Cardiac fibroblast (primary cell): ENCODE measurements at regions not wholly inside any gene's neighbourhood (a gene's known extent, or its start where the extent isn't known, plus 50 kb on each side); places are given as distances from the start of the nearest gene placed in this dataset.

Source experiments
- DNase-seq, 2 donors: peaks; one replicate each; pipeline versions ENCODE4 v3.0.0 to v3.0.0-alpha.2; 2010; ENCODE audit warnings: low read depth in 2 of 2
- H3K4me3 ChIP-seq, 2 donors: replicated peaks in 1 of 2; 1 replicate in 1 of 2; 2 replicates in 1 of 2; pipeline ENCODE4 v1.5.1; 2011; ENCODE audit warnings: low read depth in 2 of 2, low read length in 2 of 2, mild to moderate bottlenecking in 2 of 2, moderate library complexity in 1 of 2
- TF ChIP-seq, protein P1 (sequence below): IDR thresholded peaks from one replicate; pipeline ENCODE4 v1.5.1; 2011; ENCODE audit warnings: low read depth, mild to moderate bottlenecking, low read length, inconsistent platforms

DNA sequence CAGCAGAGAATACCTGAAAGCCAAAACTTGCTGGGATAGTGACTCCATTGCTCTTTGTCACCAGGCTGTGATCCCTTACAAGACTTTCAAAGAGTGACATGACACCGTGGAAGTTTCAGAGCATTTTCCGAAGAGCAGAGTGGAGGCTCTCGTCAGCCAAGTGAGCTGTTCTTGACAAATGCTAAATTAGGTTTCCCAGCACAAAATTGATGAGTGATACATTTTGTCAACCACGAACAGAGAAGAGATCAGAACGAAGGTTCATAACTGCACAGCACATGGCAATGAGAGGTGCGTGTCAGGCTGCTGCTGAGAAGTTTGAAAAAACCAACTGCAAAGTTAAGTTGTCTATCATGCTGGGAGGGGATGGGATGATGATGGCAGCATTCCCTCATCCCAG lies 184.4 kb upstream of the C1orf174 start:
- TF ChIP-seq, protein P1, sequence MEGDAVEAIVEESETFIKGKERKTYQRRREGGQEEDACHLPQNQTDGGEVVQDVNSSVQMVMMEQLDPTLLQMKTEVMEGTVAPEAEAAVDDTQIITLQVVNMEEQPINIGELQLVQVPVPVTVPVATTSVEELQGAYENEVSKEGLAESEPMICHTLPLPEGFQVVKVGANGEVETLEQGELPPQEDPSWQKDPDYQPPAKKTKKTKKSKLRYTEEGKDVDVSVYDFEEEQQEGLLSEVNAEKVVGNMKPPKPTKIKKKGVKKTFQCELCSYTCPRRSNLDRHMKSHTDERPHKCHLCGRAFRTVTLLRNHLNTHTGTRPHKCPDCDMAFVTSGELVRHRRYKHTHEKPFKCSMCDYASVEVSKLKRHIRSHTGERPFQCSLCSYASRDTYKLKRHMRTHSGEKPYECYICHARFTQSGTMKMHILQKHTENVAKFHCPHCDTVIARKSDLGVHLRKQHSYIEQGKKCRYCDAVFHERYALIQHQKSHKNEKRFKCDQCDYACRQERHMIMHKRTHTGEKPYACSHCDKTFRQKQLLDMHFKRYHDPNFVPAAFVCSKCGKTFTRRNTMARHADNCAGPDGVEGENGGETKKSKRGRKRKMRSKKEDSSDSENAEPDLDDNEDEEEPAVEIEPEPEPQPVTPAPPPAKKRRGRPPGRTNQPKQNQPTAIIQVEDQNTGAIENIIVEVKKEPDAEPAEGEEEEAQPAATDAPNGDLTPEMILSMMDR, result no peak
- no peak for DNase-seq
- no peak overlapping the region for H3K4me3 ChIP-seq

DNA sequence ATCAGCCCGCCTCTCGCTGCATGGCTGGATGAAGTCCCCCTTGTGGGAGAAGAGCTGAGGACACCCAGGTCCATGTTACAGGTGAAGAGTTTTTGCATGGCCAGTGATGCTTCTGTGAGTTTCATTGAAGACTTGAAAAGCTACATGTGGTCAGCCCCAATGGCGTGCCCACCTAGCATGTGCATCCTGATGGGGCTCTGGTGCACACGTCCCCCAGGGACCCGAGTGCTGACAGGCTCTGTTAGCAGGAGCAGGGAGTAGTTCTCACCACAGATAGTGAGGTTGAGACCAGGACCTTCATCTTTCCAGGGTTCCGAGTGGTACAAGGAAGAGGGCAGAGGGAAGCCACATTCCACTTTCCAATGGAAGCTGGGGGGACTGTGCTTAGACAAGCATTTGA lies 184.8 kb upstream of the C1orf174 start:
- TF ChIP-seq, protein P1, result no peak
- DNase-seq, result no peak
- H3K4me3 ChIP-seq, result no peak overlapping the region

DNA sequence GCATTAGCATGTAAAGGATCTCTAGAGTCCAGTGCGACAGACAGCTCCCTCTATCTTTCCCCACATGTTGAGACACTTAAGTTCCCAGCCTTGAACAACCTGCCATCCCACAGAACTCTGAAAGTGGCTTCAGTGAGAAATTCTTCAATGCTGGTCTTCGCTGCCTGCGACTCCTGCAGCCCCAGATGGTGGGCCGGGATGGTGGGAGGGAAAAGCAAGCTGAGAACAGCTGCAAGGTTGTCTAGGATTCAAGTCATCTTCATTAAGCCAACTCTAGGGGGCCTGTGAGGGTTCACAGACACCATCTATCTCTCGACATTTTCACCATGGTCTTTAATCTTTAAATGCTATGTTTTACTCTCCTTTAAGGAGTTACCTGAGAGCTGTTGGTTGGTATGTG lies 185.5 kb upstream of the C1orf174 start:
- DNase-seq, result no peak
- no peak overlapping the region for H3K4me3 ChIP-seq
- TF ChIP-seq, protein P1, result no peak

DNA sequence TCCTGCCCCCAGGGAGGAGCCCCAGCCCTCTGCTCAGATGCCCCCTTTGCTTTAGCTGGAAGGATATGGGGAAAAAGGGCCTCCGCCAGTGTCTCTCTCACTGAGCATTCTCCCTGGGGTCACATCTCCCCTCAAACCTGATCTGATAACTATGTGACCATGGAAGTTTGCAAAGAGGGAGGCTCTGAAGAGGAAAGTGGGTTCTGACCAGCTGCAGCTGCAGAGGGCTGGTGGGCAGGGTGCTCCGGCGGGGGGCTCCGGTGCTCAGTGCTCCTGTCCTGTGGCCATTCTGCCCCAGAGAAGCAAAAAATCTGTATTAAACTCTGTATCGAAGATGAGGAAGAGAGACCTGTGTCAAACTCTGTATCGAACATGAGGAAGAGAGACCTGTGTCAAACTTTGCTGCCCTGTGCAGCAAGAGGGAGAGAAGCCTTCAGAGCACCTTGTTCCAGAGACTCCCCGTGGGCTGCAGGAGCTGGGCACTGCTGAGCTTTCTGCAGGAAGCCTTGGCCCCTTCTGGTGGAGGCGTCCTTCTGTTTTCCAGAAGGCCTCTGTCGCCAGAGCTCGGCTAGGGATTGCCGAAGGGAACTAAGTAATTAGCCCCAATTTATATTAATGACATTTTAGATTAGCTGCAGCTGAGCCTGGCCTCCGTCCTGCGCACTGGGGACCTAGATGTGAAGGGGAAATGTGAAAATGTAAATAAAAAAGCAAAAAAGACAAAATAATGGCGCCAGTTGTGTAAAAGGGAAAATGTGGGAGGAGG lies 186.2 kb upstream of the C1orf174 start:
- TF ChIP-seq, protein P1, result no peak
- DNase-seq, result no peak
- H3K4me3 ChIP-seq, result no peak overlapping the region

DNA sequence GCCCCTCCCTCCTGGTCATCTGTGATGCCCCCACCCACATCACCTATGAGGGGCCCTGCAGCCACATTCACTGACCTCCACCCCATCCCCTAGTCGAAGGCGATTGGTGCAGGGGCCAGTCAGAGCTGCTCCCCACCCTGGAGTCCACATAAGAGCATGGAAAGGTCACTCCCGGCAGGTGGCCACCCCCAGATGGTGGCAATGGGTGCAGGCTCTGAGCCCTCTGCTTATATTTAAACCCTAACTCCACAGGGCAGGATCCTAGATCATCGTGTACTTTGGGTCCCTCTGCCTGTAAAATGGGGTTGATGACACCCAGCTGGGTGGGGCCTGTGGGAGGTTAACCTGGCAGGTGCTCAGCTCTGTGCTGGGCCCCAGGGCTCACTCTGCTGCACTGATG lies 186.8 kb upstream of the C1orf174 start:
- no peak for DNase-seq
- TF ChIP-seq, protein P1, result no peak
- H3K4me3 ChIP-seq, result no peak overlapping the region

DNA sequence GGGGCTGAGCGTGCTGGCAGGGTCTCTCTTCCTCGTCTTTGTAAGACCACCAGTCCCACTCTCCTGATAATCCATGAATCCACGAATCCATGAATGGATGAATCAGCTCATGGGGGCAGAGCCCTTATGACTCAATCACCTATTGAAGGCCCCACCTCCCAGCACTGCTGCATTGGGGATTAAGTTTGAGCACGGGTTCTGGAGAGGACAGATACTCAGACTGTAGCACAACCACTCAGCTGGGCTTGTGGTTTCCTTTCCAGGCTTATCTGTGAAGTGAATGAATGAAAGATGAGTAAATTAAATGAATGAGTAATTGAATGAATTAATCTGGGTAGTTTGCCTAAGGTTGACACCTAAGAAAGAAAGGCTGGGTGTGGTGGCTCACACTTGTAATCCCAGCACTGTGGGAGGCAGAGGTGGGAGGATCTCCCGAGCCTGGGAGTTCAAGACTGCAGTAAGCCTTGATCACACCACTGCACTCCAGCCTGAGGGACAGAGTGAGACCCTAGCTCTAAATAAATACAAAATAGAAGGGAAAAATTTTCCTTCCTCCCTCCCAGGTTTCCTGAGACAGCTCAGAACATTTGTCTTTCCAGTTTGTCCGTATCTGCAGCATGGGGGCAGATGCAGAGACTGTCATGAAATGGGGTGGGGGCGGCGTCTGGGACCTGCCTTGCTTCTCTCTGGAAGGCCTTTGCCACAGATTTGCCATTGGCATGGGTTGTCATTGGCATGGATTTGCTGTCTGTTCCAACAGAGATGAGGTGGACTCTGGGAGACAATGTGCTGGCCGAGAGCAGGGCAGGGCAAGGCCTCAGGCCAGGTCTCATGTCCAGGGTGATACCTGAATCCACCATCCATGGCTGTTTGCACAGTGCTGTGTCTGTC lies 187.7 kb upstream of the C1orf174 start:
- DNase-seq, result no peak
- no peak overlapping the region for H3K4me3 ChIP-seq
- TF ChIP-seq, protein P1, result no peak
